ENCODE measurements at regions not wholly inside any gene's neighbourhood (a gene's known extent, or its start where the extent isn't known, plus 50 kb on each side); places are given as distances from the start of the nearest gene placed in this dataset.

DNA sequence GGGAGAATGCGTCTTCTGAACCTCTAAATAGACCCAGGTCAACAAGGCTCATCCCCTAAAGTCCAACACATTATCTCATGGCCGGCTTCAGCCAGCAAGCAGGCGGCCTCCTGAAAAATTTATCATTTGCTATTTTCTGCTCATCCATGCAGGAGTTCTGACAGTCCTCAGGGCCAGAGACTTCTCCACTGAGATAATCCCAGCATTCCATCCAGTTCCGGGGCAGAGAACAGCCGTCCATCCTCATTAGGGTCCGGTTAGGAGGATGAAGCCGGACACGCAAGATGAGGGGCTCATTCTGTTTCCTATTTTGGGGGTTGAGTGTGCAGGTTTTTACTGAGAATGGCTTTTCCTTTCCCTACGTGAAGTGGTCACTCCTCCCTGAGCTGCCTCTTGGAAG, 258.1 kb downstream of the PREX1 start:
- TF ChIP-seq ZNF274 (IDR thresholded peaks at IDR 0.05; ENCODE audit: low read depth, low read length) (no peak), SUZ12 (IDR thresholded peaks at IDR 0.05; ENCODE audit: extremely low read depth, insufficient read depth, insufficient read length) (no peak), YY1 (IDR thresholded peaks at IDR 0.05; ENCODE audit: insufficient read depth, insufficient read length) (no peak)
